Endothelial cell of umbilical vein (primary cell): ENCODE measurements at regions not wholly inside any gene's neighbourhood (a gene's known extent, or its start where the extent isn't known, plus 50 kb on each side); places are given as distances from the start of the nearest gene placed in this dataset.

Experiments used
- CTCF ChIP-seq, 2 donors: IDR thresholded peaks; 1 replicate in 1 of 2; 2 replicates in 1 of 2; pipeline ENCODE4 v1.5.1; 2011; ENCODE audit warnings: low read length in 2 of 2, mild to moderate bottlenecking in 2 of 2, moderate library complexity in 2 of 2, control low read depth in 1 of 2, inconsistent platforms in 1 of 2, low read depth in 1 of 2; ENCODE audit not compliant: insufficient read depth in 1 of 2; ENCODE audit errors: extremely low read depth in 1 of 2
- EZH2 ChIP-seq: IDR thresholded peaks from 2 replicates; pipeline ENCODE4 v1.6.1; 2012; ENCODE audit warnings: borderline replicate concordance, low read depth, mild to moderate bottlenecking, moderate library complexity, low read length, inconsistent platforms; ENCODE audit not compliant: severe bottlenecking
- FOS ChIP-seq: IDR thresholded peaks from 2 replicates; pipeline ENCODE4 v1.6.1; 2011; ENCODE audit warnings: mild to moderate bottlenecking, low read length, moderate library complexity, borderline replicate concordance; ENCODE audit not compliant: insufficient read depth
- JUN ChIP-seq: IDR thresholded peaks from 2 replicates; pipeline ENCODE4 v1.6.1; 2011; ENCODE audit warnings: borderline replicate concordance, low read depth; ENCODE audit not compliant: insufficient read length, insufficient read depth
- MYC ChIP-seq: IDR thresholded peaks from one replicate; pipeline ENCODE4 v1.6.1; 2011; ENCODE audit warnings: mild to moderate bottlenecking, low read depth, low read length
- POLR2A ChIP-seq: IDR thresholded peaks from 2 replicates; pipeline ENCODE4 v1.6.1; 2012; ENCODE audit warnings: low read depth, mild to moderate bottlenecking, control low read depth, low read length
- POLR2AphosphoS5 ChIP-seq: IDR thresholded peaks from 2 replicates; pipeline ENCODE4 v1.6.1; 2012; ENCODE audit warnings: low read depth, mild to moderate bottlenecking, control low read depth, low read length, moderate library complexity; ENCODE audit not compliant: insufficient read depth
- TF ChIP-seq, protein P1 (sequence below): IDR thresholded peaks from 2 replicates; pipeline ENCODE4 v1.6.1; 2011; ENCODE audit not compliant: insufficient read depth, insufficient read length

GRCh38 chr1:5554784-5555183 lies 437.4 kb downstream of the NPHP4 start:
- TF ChIP-seq CTCF (IDR thresholded peaks at IDR 0.05; ENCODE audit: extremely low read depth in 1 of 2, insufficient read depth in 1 of 2, low read depth in 1 of 2, low read length in 2 of 2) (no peak), POLR2AphosphoS5 (no peak), POLR2A (no peak), EZH2 (no peak), MYC (no peak), JUN (no peak), FOS (no peak)
- TF ChIP-seq, protein P1, sequence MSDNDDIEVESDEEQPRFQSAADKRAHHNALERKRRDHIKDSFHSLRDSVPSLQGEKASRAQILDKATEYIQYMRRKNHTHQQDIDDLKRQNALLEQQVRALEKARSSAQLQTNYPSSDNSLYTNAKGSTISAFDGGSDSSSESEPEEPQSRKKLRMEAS: no peak
